SKM-1 treated with dmso at 0.1 percent for 144 hours (cell line): ENCODE measurements at regions not wholly inside any gene's neighbourhood (a gene's known extent, or its start where the extent isn't known, plus 50 kb on each side); places are given as distances from the start of the nearest gene placed in this dataset.

Experiments used
- DNase-seq: peaks from one replicate; lab custom pipeline; 2025; ENCODE audit not compliant: unreplicated experiment; lab: John Stamatoyannopoulos, UW

GRCh38 chr1:239023732-239024360 lies 362.5 kb upstream of the CHRM3 start:
- no peak for DNase-seq

DNA sequence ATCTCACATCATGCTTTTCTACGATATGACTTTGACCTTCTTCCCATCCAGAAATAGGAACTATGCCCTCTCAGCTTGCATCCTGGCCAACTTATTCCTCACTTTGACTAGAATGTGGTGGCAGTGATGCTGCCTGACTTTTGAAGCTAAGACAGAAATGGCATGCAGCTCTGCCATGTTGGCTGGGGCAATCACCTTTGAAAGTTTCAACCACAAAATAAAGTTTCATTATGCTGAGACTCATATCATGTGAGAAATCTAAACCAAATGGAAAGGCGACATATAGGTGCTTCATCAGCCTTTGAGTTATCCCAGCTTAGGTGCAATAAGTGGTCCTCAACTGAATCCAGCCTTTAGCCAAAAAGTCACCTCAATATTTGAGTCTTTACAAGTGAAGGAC lies 370.0 kb upstream of the CHRM3 start:
- no peak for DNase-seq

- DNase-seq, result no peak
These were observed 375.0 kb upstream of the CHRM3 start for GRCh38 chr1:239011382-239011781.

DNA sequence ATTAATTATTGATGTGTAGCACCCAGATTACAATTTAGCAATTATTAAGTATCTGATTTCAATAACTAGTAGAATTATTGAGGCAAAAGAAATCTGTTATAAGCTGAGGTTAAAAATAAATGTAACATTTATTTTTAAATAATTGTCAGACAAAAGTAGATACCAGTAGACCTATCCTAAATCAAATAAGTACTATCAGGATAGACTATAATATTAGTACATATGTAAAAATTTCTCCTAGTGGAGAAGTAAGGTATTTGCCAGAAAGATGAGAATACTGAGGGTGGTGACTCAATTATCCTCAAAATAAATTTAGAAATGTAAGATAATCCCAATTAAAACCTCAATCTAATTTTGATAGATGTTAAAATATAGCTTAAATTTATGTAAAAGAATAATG lies 377.8 kb upstream of the CHRM3 start:
- DNase-seq, result no peak

DNA sequence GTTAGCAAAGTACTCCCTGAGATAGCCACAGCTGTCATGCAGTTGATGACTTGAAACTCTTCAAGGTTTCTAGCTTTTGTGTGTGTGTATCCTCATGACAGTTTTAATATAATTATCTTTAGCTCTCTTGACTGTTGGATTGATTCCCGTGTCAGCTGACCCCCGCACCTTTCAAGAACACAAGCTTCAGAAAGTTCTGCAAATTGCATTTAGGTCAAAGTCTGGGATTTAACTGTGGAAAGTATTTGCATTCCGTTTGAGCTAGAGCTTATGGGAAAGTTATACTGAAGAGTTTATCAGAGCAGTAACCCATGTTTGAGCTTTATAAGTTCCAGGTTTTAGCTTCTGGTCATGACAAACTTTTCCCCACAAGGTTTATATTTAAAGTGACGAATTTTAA lies 380.1 kb upstream of the CHRM3 start:
- DNase-seq, result no peak

DNA sequence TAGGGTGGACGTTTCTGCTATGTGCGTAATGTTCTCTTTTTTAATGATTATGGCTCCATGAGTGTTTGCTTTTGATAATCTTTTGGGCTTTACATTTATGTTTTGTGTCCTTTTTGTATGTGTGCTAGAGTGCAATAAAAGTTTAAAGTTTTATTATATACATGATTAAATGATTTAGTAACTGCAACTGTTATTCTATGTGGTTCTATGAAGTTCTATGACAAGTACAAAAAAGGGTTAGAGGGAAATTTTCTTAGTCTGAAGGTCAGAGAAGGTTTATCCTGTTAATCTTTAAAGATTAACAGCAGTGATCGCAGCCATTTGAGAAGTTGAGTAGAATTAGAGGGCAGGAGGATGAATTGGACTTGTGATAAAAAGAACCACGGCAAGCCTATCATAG lies 386.4 kb upstream of the CHRM3 start:
- no peak for DNase-seq

DNA sequence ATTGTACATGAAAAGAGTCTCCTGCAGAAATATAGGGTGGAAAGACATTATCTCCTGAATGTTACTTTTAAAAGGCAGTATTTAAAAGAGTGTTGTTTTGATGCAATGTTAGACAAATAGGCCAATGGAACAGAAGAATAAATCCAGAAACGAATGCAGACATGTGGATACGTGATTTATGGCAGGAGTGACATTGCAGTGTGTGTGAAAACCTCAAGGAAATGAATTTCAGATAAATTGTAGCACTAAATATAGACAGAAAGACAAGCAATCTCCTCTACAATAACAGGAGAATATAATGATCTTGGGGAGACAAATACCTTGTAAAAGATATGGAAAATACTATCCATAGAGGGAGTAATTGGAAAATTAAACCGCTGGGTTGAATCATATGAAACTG lies 387.8 kb upstream of the CHRM3 start:
- no peak for DNase-seq

GRCh38 chr1:238991765-238992495 lies 394.4 kb upstream of the CHRM3 start:
- no peak for DNase-seq

- DNase-seq, result no peak
These were observed 401.1 kb upstream of the CHRM3 start for GRCh38 chr1:238985312-238985711.

GRCh38 chr1:238982736-238983135 lies 403.6 kb upstream of the CHRM3 start:
- no peak for DNase-seq

- DNase-seq, result no peak
These were observed 404.9 kb upstream of the CHRM3 start for GRCh38 chr1:238981317-238981933.

- no peak for DNase-seq
These were observed 406.3 kb upstream of the CHRM3 start for GRCh38 chr1:238980053-238980452.

DNA sequence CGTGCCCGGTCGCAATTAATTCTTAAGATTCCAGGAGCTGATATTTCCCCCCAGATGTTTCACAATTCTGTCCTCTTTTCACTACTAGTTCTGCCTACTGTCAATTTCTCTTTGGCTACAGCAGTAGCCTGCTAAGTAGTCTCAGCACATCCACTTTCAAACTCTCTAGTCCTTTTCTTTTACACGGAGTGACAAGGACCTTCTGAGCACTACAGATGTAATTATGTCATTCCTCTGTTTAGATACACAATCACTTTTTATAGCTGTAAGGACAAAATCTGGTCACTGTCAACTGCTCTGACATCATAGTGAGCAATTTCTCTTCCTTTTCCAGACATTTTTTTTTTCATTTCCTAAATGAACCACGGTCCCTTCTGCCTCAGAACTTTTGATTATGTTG lies 421.7 kb upstream of the CHRM3 start:
- DNase-seq, result no peak

DNA sequence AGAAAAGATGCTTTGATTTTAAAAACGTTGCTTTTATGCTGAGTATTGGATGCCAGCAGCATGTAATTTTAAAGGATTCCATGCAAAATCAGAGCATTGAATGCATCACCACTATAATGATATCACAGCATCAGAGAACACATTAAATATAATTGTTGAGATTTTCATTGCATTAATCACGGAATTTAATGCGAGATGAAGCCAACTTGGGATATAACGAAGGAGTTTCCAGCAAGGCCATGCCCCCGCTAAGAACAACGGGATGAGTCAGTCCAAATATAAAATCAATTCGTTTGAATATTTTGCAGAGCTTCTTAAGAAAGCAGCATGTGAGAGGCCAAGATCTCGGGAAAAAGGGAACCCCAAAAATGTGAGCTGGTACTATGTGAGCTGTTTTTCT lies 423.4 kb upstream of the CHRM3 start:
- no peak for DNase-seq

DNA sequence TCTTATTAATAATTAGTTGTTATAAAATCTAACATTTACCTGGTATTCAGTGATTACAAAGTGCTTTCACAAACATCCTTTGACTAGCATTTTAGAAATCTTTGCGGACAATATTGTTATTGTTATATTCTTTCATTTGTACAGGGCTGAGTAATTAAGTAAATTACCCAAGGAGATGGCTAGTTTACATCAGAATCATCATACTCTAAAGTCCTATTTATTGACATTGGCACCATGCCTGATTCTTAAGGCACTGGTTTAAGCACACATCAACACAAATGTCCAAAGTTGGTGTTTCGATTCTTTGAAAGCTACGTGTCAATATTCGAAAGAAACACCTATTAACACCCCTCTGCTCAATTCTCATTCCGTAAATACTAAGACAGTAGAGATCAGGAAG lies 424.6 kb upstream of the CHRM3 start:
- no peak for DNase-seq

DNA sequence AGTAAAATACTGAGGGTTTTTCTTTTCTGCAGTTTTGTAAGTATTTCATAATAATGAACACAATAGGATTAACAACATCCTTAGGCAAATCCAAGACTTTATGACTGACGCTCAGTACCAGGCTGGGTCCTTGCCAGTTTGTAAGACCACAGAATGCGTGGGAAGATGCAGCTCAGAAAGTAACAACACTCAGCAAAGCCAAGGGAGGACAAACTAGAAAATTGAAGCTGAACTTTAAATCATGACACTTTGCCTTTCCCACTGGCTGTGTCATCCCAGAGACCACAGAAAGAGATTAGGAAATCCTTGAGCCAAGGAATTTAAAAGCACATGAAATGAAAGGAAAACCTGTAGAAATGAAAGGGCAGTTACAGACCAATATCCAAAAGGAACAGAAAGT lies 426.3 kb upstream of the CHRM3 start:
- DNase-seq, result no peak

DNA sequence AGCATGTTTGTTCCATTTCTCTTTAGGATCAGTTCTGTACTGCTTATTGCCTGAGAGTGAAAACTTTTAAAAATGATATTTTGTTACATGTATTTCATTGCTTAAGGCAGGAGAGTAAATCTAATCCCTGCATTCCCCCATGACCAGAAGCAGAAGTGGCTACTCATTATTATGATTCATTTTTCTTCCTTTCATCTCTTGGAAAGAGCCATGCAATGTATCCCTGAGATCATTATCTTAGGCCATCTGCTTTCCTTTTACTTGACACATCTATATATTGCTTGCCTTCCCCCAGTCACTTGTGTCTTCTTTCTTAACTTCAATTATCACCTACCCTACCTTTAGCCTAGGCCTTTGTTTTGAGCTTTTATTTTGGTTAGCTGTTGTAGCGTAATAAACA lies 430.4 kb upstream of the CHRM3 start:
- DNase-seq, result no peak

- no peak for DNase-seq
These were observed 431.5 kb upstream of the CHRM3 start for GRCh38 chr1:238954865-238955264.

DNA sequence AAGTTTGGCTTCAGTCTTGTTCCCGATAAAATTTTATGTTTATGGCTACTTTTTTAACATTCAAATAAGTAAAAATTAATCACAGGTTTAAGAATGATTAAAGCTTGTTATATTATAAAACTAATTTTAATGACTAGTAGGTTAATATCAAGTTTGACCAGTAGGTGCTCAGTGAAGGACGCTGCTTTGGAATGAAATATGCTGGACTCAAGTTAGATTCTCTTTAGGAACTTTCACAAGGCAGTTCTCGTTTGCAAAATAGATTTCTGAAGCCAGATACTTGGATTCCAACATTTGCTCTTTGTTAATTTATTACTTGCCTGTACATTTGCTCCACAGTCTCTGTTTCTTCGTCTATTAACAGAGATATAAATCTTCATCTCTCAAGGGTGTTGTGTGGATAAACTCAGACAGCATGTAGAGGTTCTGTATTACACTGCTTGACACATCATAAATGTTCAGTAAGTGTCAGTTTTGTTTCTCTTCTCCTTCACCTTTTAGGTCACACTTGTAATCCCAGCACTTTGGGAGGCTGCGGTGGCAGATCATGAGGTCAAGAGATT lies 432.8 kb upstream of the CHRM3 start:
- no peak for DNase-seq

- DNase-seq, result no peak
These were observed 434.6 kb upstream of the CHRM3 start for GRCh38 chr1:238951809-238952208.

DNA sequence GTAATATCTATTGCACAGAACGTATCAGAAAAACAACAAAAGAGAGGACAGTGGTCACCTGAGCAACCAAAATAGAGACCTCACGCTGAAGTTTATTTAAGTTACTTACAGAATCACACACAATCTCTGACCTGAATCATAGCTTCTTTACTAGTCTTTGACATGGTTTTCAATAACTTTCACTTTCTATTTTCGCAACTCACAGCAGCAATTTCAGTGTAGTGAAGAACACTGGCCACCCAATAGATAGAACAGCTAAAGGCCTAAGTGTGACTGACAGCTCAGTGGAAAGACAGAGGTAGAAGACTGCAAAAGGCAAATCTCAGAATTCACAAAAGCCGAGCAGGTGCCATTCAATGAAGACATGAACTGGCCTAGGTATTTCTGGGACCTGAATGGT lies 435.6 kb upstream of the CHRM3 start:
- no peak for DNase-seq

DNA sequence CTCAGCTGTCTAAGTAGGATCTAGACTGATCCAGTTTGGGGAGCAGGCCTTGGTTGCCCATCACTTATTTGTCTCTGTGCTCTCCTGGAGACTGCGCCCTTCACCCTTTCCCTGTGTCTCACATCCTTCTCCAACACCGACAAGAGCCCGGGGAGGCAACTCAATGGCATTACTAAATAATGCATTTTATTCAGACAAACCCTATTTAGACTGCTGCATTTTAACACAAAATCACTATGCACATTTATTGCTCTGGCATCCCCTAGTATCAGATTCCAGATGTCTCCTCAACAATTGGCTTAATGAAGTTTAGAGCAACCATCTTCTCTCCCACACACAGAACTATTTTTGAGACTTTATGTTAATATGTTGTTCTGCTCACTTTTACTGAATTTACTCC lies 436.4 kb upstream of the CHRM3 start:
- no peak for DNase-seq
